Stimulated activated CD4-positive, alpha-beta T cell treated with anti-CD3 and anti-CD28 coated beads, Interleukin-4, amount 100 ng/mL, for 1 hour (primary cell): ENCODE measurements at regions not wholly inside any gene's neighbourhood (a gene's known extent, or its start where the extent isn't known, plus 50 kb on each side); places are given as distances from the start of the nearest gene placed in this dataset.

Source experiments
- DNase-seq: peaks from one replicate; pipeline ENCODE4 v3.0.0-alpha.2; 2020

- no peak for DNase-seq
These were observed 91.3 kb downstream of the BBS10 start for GRCh38 chr12:76256904-76257303.

GRCh38 chr12:76256321-76256720 lies 91.9 kb downstream of the BBS10 start:
- no peak for DNase-seq

GRCh38 chr12:76255692-76256091 lies 92.5 kb downstream of the BBS10 start:
- no peak for DNase-seq

DNA sequence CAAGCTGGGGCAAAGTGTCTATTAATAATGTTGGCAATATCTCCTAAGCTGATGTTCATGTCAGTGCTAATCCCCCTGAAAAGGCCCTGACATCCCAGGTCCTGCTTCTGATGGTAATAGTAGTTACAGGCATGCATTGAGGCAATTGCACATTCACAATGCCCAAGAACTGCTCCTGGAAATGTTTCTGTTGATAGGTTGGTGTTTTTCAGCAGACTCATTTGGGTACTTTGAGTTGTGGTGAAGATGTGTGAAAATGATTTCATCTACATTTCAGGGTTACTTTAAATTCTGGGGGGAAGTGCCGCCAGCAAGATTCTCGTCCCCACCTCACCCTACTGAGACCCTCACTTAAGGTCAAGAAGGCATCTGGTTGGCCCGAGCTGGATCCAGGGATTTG lies 92.9 kb downstream of the BBS10 start:
- no peak for DNase-seq

GRCh38 chr12:76252031-76252430 lies 96.2 kb downstream of the BBS10 start:
- no peak for DNase-seq

- no peak for DNase-seq
These were observed 98.0 kb downstream of the BBS10 start for GRCh38 chr12:76250256-76250655.

GRCh38 chr12:76249501-76249900 lies 98.7 kb downstream of the BBS10 start:
- no peak for DNase-seq

DNA sequence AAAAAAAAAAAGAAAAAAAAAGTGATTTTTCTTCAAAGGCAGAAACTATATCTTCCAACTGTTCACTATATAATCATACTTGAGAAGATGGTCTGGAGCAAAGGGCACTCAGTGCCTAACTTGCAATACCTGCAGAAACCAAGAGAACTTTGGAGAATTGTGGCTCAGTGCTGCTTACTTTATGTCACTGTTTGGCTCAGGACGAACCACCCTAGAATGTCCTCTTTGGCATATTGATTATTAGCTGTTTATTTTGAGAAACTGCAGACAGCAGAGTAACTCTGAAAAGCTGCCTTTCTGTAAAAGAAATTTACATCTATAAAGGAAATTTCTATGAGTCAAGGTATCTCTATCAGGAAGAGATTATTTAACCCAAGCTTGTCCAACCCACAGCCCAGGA lies 100.2 kb downstream of the BBS10 start:
- no peak for DNase-seq

- DNase-seq = no peak
These were observed 101.1 kb downstream of the BBS10 start for GRCh38 chr12:76247026-76247646.

- no peak for DNase-seq
These were observed 101.6 kb downstream of the BBS10 start for GRCh38 chr12:76246611-76247010.

DNA sequence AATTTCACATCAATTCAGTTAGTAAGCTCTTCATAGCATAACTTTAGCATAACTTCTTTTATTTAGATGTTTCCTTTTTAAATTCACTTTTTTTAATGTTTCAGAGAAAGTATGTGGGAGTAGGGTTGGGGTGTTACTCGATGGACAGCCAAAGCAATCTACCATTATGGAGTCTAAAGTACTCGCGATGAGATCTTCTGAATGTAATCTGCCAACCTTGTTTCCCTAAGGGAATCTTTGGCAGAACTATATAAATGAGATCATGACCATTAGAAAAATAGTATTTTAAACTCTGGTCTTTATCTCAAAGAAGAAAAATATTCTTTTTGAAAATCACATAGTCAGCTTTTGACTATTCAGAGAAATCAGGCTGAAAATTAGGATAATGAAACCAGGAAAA lies 103.9 kb downstream of the BBS10 start:
- no peak for DNase-seq

- no peak for DNase-seq
These were observed 105.2 kb downstream of the BBS10 start for GRCh38 chr12:76242813-76243550.

GRCh38 chr12:76241371-76241770 lies 106.8 kb downstream of the BBS10 start:
- no peak for DNase-seq

DNA sequence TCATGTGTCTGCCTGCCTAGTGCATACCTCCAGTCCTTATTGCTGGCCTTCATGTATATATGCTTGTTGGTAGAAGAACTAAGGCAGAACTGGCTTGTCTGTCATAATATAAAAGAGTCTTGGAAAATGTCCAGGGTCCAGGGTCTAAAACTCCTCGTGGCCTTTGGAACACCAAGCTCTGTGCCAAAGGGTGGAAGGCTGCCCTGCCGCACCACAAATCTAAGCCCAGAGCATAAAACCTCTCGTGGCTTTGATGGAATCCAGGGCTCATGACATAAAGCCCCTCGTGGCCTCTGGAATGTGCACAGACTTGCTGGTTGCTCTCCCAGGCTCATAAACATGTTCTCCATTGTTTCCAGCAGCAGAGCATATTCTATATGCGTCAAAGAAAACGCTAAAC lies 107.9 kb downstream of the BBS10 start:
- DNase-seq = no peak

DNA sequence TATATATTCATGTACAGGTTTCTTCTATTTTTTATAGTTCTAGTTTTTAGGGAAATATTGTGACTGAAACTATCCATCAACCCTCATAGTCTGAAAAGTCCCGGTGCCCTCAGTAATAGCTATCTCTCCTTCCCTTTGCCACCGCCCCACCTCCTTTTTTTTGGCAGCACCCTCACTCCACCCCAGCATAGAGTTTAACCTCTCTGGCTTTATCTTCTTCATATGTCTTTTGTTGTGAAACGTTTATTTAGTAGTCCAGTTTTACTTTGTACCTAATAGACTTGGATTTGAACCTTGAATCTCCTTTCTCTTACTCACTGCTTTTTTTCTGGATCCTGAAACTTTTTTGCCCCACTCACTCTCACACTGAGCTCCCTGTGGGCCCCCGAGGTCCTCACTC lies 109.5 kb downstream of the BBS10 start:
- DNase-seq = no peak

DNA sequence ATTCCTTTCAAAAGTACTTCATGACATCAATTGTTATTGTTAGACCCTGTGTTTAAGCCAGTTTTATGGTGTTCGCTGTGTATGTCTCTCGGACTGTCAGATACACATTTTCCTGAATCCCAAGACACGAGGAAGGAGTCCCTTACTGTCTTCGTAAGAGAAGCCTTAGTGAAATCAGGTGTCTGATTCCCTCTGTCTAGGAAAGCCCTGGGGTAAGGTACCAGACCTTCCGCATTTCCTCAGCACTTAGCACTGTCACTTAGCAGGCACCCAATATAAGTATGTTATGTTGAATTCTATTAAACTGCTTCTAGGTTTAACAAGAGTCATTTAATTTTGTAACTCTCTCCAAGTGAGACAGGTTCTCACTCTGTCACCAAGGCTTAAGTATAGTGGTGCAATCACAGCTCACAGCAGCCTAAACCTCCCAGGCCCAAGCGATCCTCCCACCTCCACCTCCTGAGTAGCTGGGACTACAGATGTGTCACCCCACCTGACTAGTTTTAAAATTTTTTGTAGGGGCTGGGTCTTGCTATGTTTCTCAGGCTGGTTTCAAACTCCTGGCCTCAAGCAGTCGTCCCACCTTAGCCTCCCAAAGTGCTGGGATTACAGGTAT lies 111.0 kb downstream of the BBS10 start:
- no peak for DNase-seq

- no peak for DNase-seq
These were observed 111.6 kb downstream of the BBS10 start for GRCh38 chr12:76236640-76237039.

DNA sequence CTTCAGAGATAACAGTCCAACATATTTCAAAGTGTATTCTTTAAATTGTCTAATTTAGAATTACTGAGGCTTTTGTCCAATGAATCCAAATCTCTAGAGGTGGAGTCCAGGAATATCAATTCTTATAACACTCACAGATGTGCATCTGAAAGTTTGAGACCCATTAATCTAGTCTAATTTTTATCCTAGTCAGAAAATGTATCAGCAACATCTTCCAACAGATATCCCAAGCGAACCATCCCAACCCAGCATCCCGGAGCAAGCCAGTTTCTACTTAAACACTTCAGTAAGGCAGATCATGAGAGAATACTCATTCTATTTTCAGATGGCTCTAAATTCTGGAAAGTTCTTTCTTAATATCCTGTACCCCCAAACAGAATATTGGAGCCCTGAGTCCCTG lies 113.5 kb downstream of the BBS10 start:
- no peak for DNase-seq

- DNase-seq = no peak
These were observed 116.2 kb downstream of the BBS10 start for GRCh38 chr12:76232013-76232412.

GRCh38 chr12:76226956-76227355 lies 121.3 kb downstream of the BBS10 start:
- no peak for DNase-seq

DNA sequence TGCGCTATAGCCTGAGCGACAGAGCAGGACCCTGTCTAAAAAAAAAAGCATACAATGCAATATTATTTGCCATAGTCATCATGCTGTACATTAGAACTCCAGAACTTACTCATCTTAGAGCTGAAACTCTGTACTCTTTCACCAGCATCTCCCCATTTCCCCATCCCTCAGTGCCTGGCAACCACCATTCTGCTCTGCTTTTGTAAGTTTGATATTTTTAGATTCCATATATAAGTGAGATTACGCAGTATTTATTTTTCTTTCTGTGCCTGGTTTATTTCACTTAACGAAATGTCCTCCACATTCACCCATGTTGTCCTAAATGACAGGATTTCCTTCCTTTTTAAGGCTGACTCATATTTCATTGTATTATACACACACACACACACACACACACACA lies 121.8 kb downstream of the BBS10 start:
- DNase-seq = no peak

- DNase-seq = no peak
These were observed 124.3 kb downstream of the BBS10 start for GRCh38 chr12:76223869-76224268.

DNA sequence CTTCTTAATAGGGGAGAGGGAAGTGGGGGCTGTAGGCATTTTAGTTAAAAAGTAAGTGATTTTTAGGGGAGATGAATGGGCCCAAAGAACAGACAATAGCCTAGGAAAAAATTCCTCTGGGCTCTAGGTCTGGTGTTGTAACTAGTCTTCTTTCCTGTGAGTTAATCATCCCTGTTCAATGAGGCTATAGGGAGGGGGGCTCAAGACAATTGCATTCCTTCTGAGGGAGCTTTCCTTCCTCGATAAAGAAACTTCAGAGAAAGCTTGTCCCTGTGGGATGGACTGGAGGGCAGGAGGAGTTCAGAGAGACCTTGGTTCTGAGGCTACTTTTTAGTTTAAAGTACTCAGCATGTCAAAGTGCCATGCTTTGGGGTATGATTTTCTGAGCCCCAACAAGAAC lies 127.2 kb downstream of the BBS10 start:
- DNase-seq = no peak

- DNase-seq = no peak
These were observed 128.4 kb downstream of the BBS10 start for GRCh38 chr12:76219806-76220205.
